Body of pancreas (tissue), 4 donors: ENCODE measurements at regions not wholly inside any gene's neighbourhood (a gene's known extent, or its start where the extent isn't known, plus 50 kb on each side); places are given as distances from the start of the nearest gene placed in this dataset.
A peak's percentile ranks its signal among the peaks of the same experiment; 100 is the strongest.

Experiments used
- ATAC-seq: fragments of 150-250 bp; one replicate; pipeline ENCODE4 v1.9.1; 2016
- DNase-seq, 4 donors: peaks; one replicate each; pipeline ENCODE4 v3.0.0-alpha.2; 2019
- H3K27ac ChIP-seq, 4 donors: fragments of 200-600 bp; sonication (generic); 1 replicate in 3 of 4; 2 replicates in 1 of 4; pipeline versions ENCODE4 v1.5.1 to v1.6.1; 2016 to 2019; ENCODE audit warnings: mild to moderate bottlenecking in 1 of 4, mixed read lengths in 1 of 4, moderate library complexity in 1 of 4
- H3K27me3 ChIP-seq, 2 donors: fragments of 200-600 bp; sonication (generic); one replicate each; pipeline ENCODE4 v1.6.0; 2016; ENCODE audit warnings: mild to moderate bottlenecking in 1 of 2
- H3K36me3 ChIP-seq, 2 donors: fragments of 200-600 bp; sonication (generic); replicated peaks in 1 of 2; 2 replicates each; pipeline ENCODE4 v1.5.1; 2016; ENCODE audit warnings: low read depth in 2 of 2; ENCODE audit not compliant: insufficient read depth in 1 of 2
- H3K4me1 ChIP-seq: fragments of 200-600 bp; sonication (generic); one replicate; pipeline ENCODE4 v1.6.0; 2016
- H3K4me3 ChIP-seq, 2 donors: fragments of 200-600 bp; sonication (generic); 1 replicate in 1 of 2; 2 replicates in 1 of 2; pipeline ENCODE4 v1.5.1; 2016 to 2019
- H3K9me3 ChIP-seq, 3 donors: fragments of 200-600 bp; sonication (generic); 1 replicate in 2 of 3; 2 replicates in 1 of 3; pipeline ENCODE4 v1.5.1; 2016
- POLR2A ChIP-seq, 3 donors: fragments of 450-650 bp; IDR thresholded peaks; one replicate each; pipeline ENCODE4 v1.6.1; 2016; ENCODE audit warnings: antibody characterized with exemption in 3 of 3, mild to moderate bottlenecking in 2 of 3
- WGBS, 2 donors: methylation state at CpG; one replicate each; pipeline ENCODE4 v1.1.5; 2017; 5-methylcytosine and 5-hydroxymethylcytosine counted together
- intact Hi-C: fragments of 100-400 bp; cut with DNase I; formaldehyde crosslinking; loops from one replicate; pipeline ENCODE4 v1.15.1; 2023
- TF ChIP-seq, protein P1 (sequence below), 7 experiments: fragments of 450-650 bp in 4 of 7; fragments of 200-600 bp in 3 of 7; sonication (generic) in 3 of 7; IDR thresholded peaks; one replicate each; pipeline ENCODE4 v1.5.1; 2016 to 2019; ENCODE audit warnings: antibody characterized with exemption in 7 of 7

DNA sequence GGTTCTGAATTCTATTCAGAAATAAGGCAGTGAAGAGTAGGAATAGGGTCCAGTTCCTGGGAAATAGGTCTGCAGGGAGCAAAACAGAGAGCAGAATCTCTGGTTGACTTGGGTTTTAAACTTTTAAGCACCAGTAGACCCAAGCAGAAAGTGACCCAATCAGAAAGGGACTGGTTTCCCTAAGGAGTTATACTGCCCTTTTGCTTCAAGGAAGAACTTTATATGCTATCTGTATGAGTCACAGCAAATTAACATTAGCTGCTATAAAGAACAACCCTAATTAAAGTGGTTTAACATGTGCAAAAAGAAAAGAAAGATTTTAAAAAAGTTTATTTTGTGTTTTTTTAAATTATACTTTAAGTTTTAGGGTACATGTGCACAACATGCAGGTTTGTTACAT, 263.6 kb upstream of the EMCN start:
- H3K36me3 ChIP-seq = no peaks in the 10 kb centered on the region
- H3K9me3 ChIP-seq = no peaks in the 10 kb centered on the region
- no peaks in the 10 kb centered on the region for H3K27me3 ChIP-seq
- DNase-seq = no peak
- H3K4me3 ChIP-seq = no peak overlapping the region
- TF ChIP-seq POLR2A (IDR thresholded peaks at IDR 0.05) = no peak
- TF ChIP-seq, protein P1, sequence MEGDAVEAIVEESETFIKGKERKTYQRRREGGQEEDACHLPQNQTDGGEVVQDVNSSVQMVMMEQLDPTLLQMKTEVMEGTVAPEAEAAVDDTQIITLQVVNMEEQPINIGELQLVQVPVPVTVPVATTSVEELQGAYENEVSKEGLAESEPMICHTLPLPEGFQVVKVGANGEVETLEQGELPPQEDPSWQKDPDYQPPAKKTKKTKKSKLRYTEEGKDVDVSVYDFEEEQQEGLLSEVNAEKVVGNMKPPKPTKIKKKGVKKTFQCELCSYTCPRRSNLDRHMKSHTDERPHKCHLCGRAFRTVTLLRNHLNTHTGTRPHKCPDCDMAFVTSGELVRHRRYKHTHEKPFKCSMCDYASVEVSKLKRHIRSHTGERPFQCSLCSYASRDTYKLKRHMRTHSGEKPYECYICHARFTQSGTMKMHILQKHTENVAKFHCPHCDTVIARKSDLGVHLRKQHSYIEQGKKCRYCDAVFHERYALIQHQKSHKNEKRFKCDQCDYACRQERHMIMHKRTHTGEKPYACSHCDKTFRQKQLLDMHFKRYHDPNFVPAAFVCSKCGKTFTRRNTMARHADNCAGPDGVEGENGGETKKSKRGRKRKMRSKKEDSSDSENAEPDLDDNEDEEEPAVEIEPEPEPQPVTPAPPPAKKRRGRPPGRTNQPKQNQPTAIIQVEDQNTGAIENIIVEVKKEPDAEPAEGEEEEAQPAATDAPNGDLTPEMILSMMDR (IDR thresholded peaks at IDR 0.05) = no peak
- H3K27ac ChIP-seq = no peak overlapping the region
- no peaks in the 10 kb centered on the region for H3K4me1 ChIP-seq
- no peak for ATAC-seq
- intact Hi-C loops = no loop called here

DNA sequence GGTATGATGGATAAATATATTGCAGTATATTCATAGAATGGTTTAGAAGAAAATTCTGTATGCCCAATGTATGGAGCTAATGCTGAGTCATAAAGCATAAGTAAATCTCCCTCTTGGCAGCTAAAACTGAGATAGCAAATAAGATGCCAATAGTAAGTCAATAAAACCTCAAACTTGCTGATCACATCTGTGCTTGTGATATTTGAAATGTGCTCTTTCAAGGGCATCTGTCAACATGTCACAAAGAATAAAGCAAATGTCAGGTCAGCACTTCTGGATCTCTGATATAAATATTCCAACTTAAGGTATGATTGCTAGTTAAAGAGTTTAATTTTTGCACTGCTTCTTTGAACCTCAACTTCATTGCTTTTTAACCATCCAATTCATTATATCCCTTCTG, 262.3 kb upstream of the EMCN start:
- no peak overlapping the region for H3K27ac ChIP-seq
- H3K36me3 ChIP-seq = no peaks in the 10 kb centered on the region
- H3K4me3 ChIP-seq = no peak overlapping the region
- TF ChIP-seq, protein P1 (IDR thresholded peaks at IDR 0.05) = no peak
- TF ChIP-seq POLR2A (IDR thresholded peaks at IDR 0.05) = no peak
- H3K27me3 ChIP-seq = no peaks in the 10 kb centered on the region
- ATAC-seq (no peak), DNase-seq (no peak)
- intact Hi-C loops = no loop called here
- H3K4me1 ChIP-seq = no peaks in the 10 kb centered on the region
- H3K9me3 ChIP-seq = no peaks in the 10 kb centered on the region

DNA sequence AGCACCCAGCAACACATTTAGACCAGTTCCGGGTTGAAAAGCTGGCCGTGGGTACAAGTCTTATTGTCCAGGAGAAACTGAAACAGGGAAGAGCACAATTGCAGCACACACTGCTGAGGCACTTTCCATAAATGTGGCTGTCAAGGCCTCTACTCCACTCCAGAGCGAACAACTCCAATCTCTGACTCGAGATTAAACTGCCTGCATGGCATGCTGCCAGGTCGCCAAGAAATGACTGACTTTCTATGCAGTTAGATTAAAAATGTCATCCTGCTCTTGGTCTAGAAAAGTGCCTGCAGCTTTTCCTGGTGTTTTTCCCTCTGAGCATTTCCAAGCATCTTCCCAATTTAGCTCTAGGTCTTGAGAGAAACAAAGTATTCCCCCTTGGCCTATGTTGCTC, 260.6 kb upstream of the EMCN start:
- DNase-seq (peak in 1 of 4 donors; percentile 26), ATAC-seq (no peak)
- Histone ChIP-seq H3K9me3 (no peaks in the 10 kb centered on the region), H3K4me3 (no peak overlapping the region), H3K27ac (no peak overlapping the region), H3K4me1 (no peaks in the 10 kb centered on the region), H3K27me3 (no peaks in the 10 kb centered on the region), H3K36me3 (no peaks in the 10 kb centered on the region)
- intact Hi-C loops = no loop called here
- WGBS, 2 donors = 48 to 54% methylated on average over 5 of the region's 5 CpGs
- TF ChIP-seq, protein P1 (IDR thresholded peaks at IDR 0.05) = no peak
- TF ChIP-seq POLR2A (IDR thresholded peaks at IDR 0.05) = no peak

DNA sequence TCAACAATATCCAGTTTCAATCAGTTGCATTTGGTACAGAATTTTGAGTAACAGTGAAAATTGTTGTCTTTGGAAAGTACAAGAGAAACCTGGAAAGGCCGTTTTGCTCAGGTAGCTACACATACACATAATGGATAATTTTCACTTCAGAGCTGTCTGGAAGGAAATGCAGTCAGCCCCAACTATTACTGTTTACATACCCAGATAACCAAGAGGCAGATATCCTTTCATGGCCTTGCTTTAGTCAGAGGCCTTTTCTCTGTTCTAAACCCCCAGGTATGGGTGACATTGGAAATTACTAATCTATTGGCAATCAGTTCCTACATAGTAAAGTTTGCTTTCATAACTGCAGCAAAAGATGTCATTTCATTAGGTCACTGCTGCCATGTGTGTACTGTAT, 244.9 kb upstream of the EMCN start:
- Histone ChIP-seq H3K4me3 (no peak overlapping the region), H3K4me1 (no peaks in the 10 kb centered on the region), H3K9me3 (no peaks in the 10 kb centered on the region), H3K27me3 (no peaks in the 10 kb centered on the region), H3K27ac (no peak overlapping the region), H3K36me3 (no peaks in the 10 kb centered on the region)
- 19 to 22% methylated on average over 1 of the region's 1 CpG for WGBS, 2 donors
- intact Hi-C loops = no loop called here
- DNase-seq (peak in 1 of 4 donors; percentile 11), ATAC-seq (peak; percentile 74)
- TF ChIP-seq POLR2A (IDR thresholded peaks at IDR 0.05) = no peak
- TF ChIP-seq, protein P1 (IDR thresholded peaks at IDR 0.05) = no peak

DNA sequence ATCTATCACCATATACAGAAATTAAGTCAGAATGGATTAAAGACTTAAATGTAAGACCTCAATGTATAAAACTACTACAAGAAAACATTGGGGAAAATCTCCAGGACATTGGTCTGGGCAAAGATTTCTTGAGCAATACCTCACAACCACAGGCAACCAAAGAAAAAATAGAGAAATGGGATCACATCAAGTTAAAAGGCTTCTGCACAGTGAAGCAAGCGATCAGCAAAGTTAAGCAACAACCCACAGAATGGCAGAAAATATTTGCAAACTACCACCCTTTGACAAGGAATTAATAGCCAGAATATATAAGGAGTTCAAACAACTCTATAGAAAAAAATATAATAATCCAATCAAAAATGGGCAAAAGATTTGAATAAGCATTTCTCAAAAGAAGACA, 236.9 kb upstream of the EMCN start:
- Histone ChIP-seq H3K9me3 (no peaks in the 10 kb centered on the region), H3K4me3 (no peak overlapping the region), H3K4me1 (no peaks in the 10 kb centered on the region), H3K27ac (no peak overlapping the region), H3K36me3 (no peaks in the 10 kb centered on the region), H3K27me3 (no peaks in the 10 kb centered on the region)
- intact Hi-C loops = no loop called here
- WGBS, 2 donors = 84 to 88% methylated on average over 1 of the region's 1 CpG
- TF ChIP-seq POLR2A (IDR thresholded peaks at IDR 0.05) = no peak
- TF ChIP-seq, protein P1 (IDR thresholded peaks at IDR 0.05) = no peak
- no peak for ATAC-seq
- DNase-seq = no peak
